ENCODE measurements at regions not wholly inside any gene's neighbourhood (a gene's known extent, or its start where the extent isn't known, plus 50 kb on each side); places are given as distances from the start of the nearest gene placed in this dataset.

DNA sequence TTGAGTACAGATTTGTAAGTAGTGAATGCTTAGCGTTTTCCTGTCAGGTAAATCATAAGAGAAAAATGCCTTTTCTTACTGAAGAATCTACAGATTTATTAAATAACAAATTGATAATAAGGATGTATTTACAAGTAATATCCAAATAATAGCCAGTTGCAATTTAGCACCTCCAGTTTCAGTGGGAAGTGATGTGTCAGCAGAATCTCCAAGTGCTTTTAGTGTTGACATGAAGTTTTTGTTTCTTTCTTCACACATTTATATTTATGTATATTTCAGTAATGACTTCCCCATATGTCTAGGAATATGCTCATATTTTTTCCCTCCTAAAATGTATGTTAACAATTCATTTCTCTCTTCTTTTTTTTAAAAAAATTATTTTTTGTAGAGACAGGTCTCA, 229.9 kb upstream of the GRIN3A start:
- TF ChIP-seq EZH2 (IDR thresholded peaks at IDR 0.05; ENCODE audit: borderline replicate concordance, insufficient read depth, low read depth, low read length, poor library complexity, severe bottlenecking): no peak
- TF ChIP-seq, protein P1, sequence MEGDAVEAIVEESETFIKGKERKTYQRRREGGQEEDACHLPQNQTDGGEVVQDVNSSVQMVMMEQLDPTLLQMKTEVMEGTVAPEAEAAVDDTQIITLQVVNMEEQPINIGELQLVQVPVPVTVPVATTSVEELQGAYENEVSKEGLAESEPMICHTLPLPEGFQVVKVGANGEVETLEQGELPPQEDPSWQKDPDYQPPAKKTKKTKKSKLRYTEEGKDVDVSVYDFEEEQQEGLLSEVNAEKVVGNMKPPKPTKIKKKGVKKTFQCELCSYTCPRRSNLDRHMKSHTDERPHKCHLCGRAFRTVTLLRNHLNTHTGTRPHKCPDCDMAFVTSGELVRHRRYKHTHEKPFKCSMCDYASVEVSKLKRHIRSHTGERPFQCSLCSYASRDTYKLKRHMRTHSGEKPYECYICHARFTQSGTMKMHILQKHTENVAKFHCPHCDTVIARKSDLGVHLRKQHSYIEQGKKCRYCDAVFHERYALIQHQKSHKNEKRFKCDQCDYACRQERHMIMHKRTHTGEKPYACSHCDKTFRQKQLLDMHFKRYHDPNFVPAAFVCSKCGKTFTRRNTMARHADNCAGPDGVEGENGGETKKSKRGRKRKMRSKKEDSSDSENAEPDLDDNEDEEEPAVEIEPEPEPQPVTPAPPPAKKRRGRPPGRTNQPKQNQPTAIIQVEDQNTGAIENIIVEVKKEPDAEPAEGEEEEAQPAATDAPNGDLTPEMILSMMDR (IDR thresholded peaks at IDR 0.05): no peak

All from B cell (primary cell).